RCC 7860 (cell line): ENCODE measurements at regions not wholly inside any gene's neighbourhood (a gene's known extent, or its start where the extent isn't known, plus 50 kb on each side); places are given as distances from the start of the nearest gene placed in this dataset.

Source experiments
- DNase-seq: peaks from one replicate; pipeline ENCODE4 v3.0.0-alpha.2; 2015; ENCODE audit warnings: low spot score
- FAIRE-seq: peaks from 2 replicates; lab custom pipeline; 2012; peaks lifted over from hg19 to GRCh38; lab: Jason Lieb, UNC

- FAIRE-seq (peak; percentile 68), DNase-seq (peak; percentile 46)
Observed at GRCh38 chr3:39000008-39000450, 51.7 kb downstream of the SCN11A start.

GRCh38 chr3:38998086-38998485 lies 53.7 kb downstream of the SCN11A start:
- DNase-seq = no peak
- FAIRE-seq = no peak

- FAIRE-seq = no peak
- no peak for DNase-seq
Observed at GRCh38 chr3:38996193-38996592, 55.6 kb downstream of the SCN11A start.

GRCh38 chr3:38994251-38994650 lies 57.5 kb downstream of the SCN11A start:
- FAIRE-seq = no peak

GRCh38 chr3:38992117-38992760 lies 59.5 kb downstream of the SCN11A start:
- DNase-seq (peak; percentile 49), FAIRE-seq (no peak)

More at GRCh38 chr3:38994251-38994650, 57.5 kb downstream of the SCN11A start:
- DNase-seq = no peak

- DNase-seq (no peak), FAIRE-seq (no peak)
Observed at GRCh38 chr3:38990621-38991020, 61.1 kb downstream of the SCN11A start.

GRCh38 chr3:38989917-38990510 lies 61.7 kb downstream of the SCN11A start:
- FAIRE-seq = no peak
- no peak for DNase-seq

- FAIRE-seq = no peak
- no peak for DNase-seq
Observed at GRCh38 chr3:38988955-38989354, 62.8 kb downstream of the SCN11A start.

GRCh38 chr3:38987456-38987855 lies 64.3 kb downstream of the SCN11A start:
- FAIRE-seq = no peak
- DNase-seq = no peak

GRCh38 chr3:38986901-38987300 lies 64.8 kb downstream of the SCN11A start:
- FAIRE-seq (no peak), DNase-seq (no peak)

GRCh38 chr3:38985981-38986380 lies 65.8 kb downstream of the SCN11A start:
- FAIRE-seq (no peak), DNase-seq (no peak)

- FAIRE-seq (no peak), DNase-seq (no peak)
Observed at GRCh38 chr3:38985581-38985980, 66.2 kb downstream of the SCN11A start.

GRCh38 chr3:38984731-38985130 lies 67.0 kb downstream of the SCN11A start:
- DNase-seq (no peak), FAIRE-seq (no peak)

GRCh38 chr3:38984110-38984509 lies 67.6 kb downstream of the SCN11A start:
- DNase-seq (no peak), FAIRE-seq (no peak)

GRCh38 chr3:38980938-38981337 lies 70.8 kb downstream of the SCN11A start:
- DNase-seq (no peak), FAIRE-seq (no peak)

GRCh38 chr3:38978729-38979128 lies 73.0 kb downstream of the SCN11A start:
- no peak for FAIRE-seq
- no peak for DNase-seq

GRCh38 chr3:38970851-38971638 lies 80.7 kb downstream of the SCN11A start:
- DNase-seq (no peak), FAIRE-seq (no peak)

- no peak for FAIRE-seq
Observed at GRCh38 chr3:38969317-38970235, 82.2 kb downstream of the SCN11A start.

GRCh38 chr3:38968891-38969290 lies 82.9 kb downstream of the SCN11A start:
- DNase-seq (no peak), FAIRE-seq (no peak)

More at GRCh38 chr3:38969317-38970235, 82.2 kb downstream of the SCN11A start:
- no peak for DNase-seq

- no peak for FAIRE-seq
Observed at GRCh38 chr3:38968403-38968802, 83.3 kb downstream of the SCN11A start.

GRCh38 chr3:38967693-38967989 lies 84.1 kb downstream of the SCN11A start:
- FAIRE-seq (no peak), DNase-seq (no peak)

More at GRCh38 chr3:38968403-38968802, 83.3 kb downstream of the SCN11A start:
- DNase-seq = no peak
